WERI-Rb-1 (cell line): ENCODE measurements at regions not wholly inside any gene's neighbourhood (a gene's known extent, or its start where the extent isn't known, plus 50 kb on each side); places are given as distances from the start of the nearest gene placed in this dataset.

Experiments used
- DNase-seq: peaks from one replicate; pipeline ENCODE4 v3.0.0-alpha.2; 2020
- H3K27ac ChIP-seq: fragments of 250-450 bp; sonication (Bioruptor Pico); 2 replicates; pipeline ENCODE4 v1.5.1; 2020; ENCODE audit warnings: mild to moderate bottlenecking, moderate library complexity
- H3K27me3 ChIP-seq: fragments of 250-450 bp; sonication (Bioruptor Pico); 2 replicates; pipeline ENCODE4 v1.5.1; 2021; ENCODE audit warnings: mild to moderate bottlenecking, low read depth, moderate library complexity; ENCODE audit not compliant: insufficient read depth, severe bottlenecking
- H3K36me3 ChIP-seq: fragments of 250-450 bp; sonication (Bioruptor Pico); 2 replicates; pipeline ENCODE4 v1.5.1; 2020; ENCODE audit warnings: mild to moderate bottlenecking, moderate library complexity
- H3K4me3 ChIP-seq: 2 replicates; pipeline ENCODE4 v1.5.1; 2011; ENCODE audit warnings: low read depth, mild to moderate bottlenecking, control low read depth, low read length
- H3K9me3 ChIP-seq: fragments of 250-450 bp; sonication (Bioruptor Pico); 2 replicates; pipeline ENCODE4 v1.5.1; 2021; ENCODE audit warnings: mild to moderate bottlenecking, moderate library complexity; ENCODE audit not compliant: severe bottlenecking
- CTCF ChIP-seq: IDR thresholded peaks from 2 replicates; pipeline ENCODE4 v1.5.1; 2011; ENCODE audit warnings: low read depth, mild to moderate bottlenecking, control low read depth, inconsistent platforms, low read length

GRCh38 chr11:127670374-127671119 is 670.0 kb upstream of the KIRREL3 start:
- Histone ChIP-seq H3K36me3 (no peaks in the 10 kb centered on the region), H3K27ac (no peak overlapping the region), H3K4me3 (no peak overlapping the region), H3K9me3 (peaks cover 5% of the 10 kb centered on the region), H3K27me3 (no peaks in the 10 kb centered on the region)
- DNase-seq = peak; percentile 15
- no peak for TF ChIP-seq CTCF

DNA sequence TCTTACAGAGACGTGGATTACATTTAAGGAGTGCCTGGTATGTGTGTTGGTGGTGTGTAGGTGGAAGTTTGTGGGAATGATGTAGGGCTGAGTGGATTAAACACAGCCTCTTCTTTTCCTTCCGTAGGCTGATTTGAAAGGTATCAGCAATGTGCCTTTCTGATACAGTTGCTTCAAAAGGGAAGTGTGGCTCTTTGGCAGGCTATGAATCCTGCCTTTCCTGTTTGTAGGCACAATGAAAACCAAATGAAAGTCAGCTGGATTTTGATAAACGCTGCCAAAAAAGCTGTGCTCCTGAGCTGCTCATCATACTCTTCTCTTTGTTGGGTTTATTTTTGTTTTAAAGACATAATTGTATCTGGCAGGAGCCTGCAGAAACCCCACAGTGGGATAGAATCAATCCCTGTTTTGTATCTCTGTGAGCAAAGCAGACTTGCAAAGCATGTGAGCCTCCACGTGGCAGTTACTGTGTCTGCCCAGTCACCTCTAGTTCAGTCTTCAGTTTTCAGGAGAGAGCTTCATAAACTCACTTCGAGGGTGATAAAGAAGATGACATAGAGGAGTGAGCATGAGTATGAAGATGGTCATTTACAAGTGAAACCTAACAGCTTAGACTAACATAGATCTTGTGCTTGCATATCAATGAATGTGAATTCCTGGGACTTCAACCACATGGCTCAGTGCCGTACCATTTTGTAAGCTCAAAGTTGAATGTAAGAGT is 655.7 kb upstream of the KIRREL3 start:
- Histone ChIP-seq H3K4me3 (no peak overlapping the region), H3K27ac (no peak overlapping the region), H3K27me3 (no peaks in the 10 kb centered on the region), H3K36me3 (no peaks in the 10 kb centered on the region), H3K9me3 (no peaks in the 10 kb centered on the region)
- no peak for DNase-seq
- TF ChIP-seq CTCF = no peak

- Histone ChIP-seq H3K9me3 (no peaks in the 10 kb centered on the region), H3K36me3 (no peaks in the 10 kb centered on the region), H3K27ac (no peak overlapping the region), H3K27me3 (no peaks in the 10 kb centered on the region), H3K4me3 (no peak overlapping the region)
- no peak for TF ChIP-seq CTCF
- no peak for DNase-seq
These were observed 652.5 kb upstream of the KIRREL3 start for GRCh38 chr11:127653076-127653475.

DNA sequence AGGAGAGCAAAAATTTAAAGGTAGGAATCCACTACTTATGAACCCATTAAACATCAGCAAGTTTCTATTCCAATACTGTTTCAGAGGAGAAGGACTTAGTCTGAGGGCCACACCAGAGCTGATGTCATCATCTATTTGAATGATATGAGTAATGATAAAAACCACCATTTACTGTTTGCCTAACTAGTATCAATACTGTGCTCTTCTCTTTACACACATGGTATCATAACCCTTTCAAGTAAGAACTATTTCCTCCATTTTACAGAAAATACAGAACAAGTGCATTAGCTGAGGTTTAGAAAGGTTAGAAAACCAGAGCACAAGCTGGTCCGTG is 651.3 kb upstream of the KIRREL3 start:
- no peaks in the 10 kb centered on the region for H3K36me3 ChIP-seq
- no peaks in the 10 kb centered on the region for H3K27me3 ChIP-seq
- no peak overlapping the region for H3K27ac ChIP-seq
- H3K9me3 ChIP-seq = no peaks in the 10 kb centered on the region
- no peak for DNase-seq
- H3K4me3 ChIP-seq = no peak overlapping the region
- TF ChIP-seq CTCF = no peak

DNA sequence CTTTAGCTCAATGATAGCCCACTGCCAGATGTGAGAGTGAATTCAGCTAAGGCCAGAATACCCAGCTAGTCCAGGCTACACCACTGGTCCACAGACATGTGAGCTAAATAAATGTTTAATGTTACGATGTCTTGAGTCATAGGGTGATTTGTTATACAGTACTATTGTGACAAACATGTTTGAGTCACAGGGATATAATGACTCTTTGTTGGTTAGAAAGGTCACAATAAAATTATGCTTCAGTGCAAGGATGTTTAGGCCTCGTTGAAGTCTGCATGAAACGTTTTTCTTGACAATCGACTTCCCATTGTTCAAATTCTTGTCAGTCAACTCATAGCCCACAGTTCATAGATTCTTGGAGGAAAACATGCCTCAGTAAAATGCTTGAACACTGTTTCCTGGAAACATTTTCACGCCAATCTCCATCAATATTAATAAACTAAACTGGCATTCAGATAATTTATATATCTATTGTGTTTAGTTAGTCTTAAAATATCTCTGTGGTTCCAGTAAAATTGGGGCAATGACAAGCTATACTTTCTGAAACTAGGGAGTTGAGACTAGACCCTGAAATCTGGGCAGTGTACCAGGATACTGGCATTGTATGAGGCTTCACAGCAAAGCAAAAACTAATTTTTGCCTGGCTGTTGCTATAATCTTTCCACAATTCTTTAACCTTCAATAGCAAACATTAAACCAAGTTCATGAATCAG is 650.8 kb upstream of the KIRREL3 start:
- TF ChIP-seq CTCF = no peak
- no peak for DNase-seq
- H3K27ac ChIP-seq = no peak overlapping the region

More for the DNA sequence above, 650.8 kb upstream of the KIRREL3 start:
- Histone ChIP-seq H3K9me3 (no peaks in the 10 kb centered on the region), H3K27me3 (no peaks in the 10 kb centered on the region), H3K36me3 (no peaks in the 10 kb centered on the region), H3K4me3 (no peak overlapping the region)
